ENCODE measurements at regions not wholly inside any gene's neighbourhood (a gene's known extent, or its start where the extent isn't known, plus 50 kb on each side); places are given as distances from the start of the nearest gene placed in this dataset.

DNA sequence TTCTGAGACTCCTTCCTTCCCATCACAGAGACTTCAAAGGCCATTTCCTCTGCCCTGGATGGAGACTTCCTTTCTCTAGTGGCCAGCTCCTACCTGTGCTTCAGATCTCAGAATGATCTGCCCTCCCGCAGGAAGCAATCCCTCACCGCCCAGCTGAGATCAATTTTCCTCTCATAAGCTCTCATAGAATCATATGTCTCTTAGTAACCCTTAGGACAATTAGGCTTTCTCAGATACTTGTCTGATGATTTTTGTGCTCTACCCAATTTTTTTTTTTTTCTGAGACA lies 212.6 kb upstream of the PRSS58 start:
- H3K4me3 ChIP-seq (ENCODE audit: insufficient read depth, low read depth, low read length): no peak overlapping the region
- H4K5ac ChIP-seq (ENCODE audit: low read depth, low read length): no peak overlapping the region
- H3K4me1 ChIP-seq (ENCODE audit: control insufficient read depth, insufficient read depth, low read length): peaks cover 2% of the 10 kb centered on the region; the same call in 1 of the 2 replicates
- no peak overlapping the region for H2BK120ac ChIP-seq (ENCODE audit: low read depth, low read length)
- no peak overlapping the region for H3K14ac ChIP-seq (replicated peaks; ENCODE audit: low read depth, low read length)
- H2AFZ ChIP-seq (replicated peaks; ENCODE audit: low read length, poor library complexity): no peak overlapping the region
- H2BK15ac ChIP-seq (ENCODE audit: low read depth, low read length): no peak overlapping the region
- BruUV-seq (replicated peaks): no TSS peak
- DNase-seq (no peak), ATAC-seq (ENCODE audit: low read depth) (no peak)
- H2AK5ac ChIP-seq (ENCODE audit: low read depth, low read length): no peak overlapping the region
- no peaks in the 10 kb centered on the region for H3K36me3 ChIP-seq (ENCODE audit: control insufficient read depth, insufficient read depth, low read length)
- H3K18ac ChIP-seq (ENCODE audit: low read depth, low read length): no peak overlapping the region
- no peak overlapping the region for H3K9ac ChIP-seq (ENCODE audit: low read depth, low read length)
- ChIA-PET POLR2A (ENCODE audit: unreplicated experiment) (no interaction called here), CTCF (no interaction called here)
- H2BK20ac ChIP-seq (ENCODE audit: low read depth, low read length): no peak overlapping the region
- H3K4me2 ChIP-seq (ENCODE audit: low read depth, low read length): no peak overlapping the region
- no peaks in the 10 kb centered on the region for H3K9me3 ChIP-seq (ENCODE audit: control insufficient read depth, insufficient read depth, low read length)
- TF ChIP-seq FOS (IDR thresholded peaks at IDR 0.05; ENCODE audit: low read depth, low read length) (no peak), MXI1 (IDR thresholded peaks at IDR 0.05; ENCODE audit: borderline replicate concordance, low read depth, low read length) (no peak), RAD21 (IDR thresholded peaks at IDR 0.05; ENCODE audit: low read length) (no peak), RFX5 (IDR thresholded peaks at IDR 0.05; ENCODE audit: low read depth, low read length) (no peak), BHLHE40 (IDR thresholded peaks at IDR 0.05; ENCODE audit: low read depth, low read length) (no peak)
- TF ChIP-seq, protein P1, sequence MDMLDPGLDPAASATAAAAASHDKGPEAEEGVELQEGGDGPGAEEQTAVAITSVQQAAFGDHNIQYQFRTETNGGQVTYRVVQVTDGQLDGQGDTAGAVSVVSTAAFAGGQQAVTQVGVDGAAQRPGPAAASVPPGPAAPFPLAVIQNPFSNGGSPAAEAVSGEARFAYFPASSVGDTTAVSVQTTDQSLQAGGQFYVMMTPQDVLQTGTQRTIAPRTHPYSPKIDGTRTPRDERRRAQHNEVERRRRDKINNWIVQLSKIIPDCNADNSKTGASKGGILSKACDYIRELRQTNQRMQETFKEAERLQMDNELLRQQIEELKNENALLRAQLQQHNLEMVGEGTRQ (IDR thresholded peaks at IDR 0.05; ENCODE audit: low read depth, low read length): no peak
- TF ChIP-seq, protein P2, sequence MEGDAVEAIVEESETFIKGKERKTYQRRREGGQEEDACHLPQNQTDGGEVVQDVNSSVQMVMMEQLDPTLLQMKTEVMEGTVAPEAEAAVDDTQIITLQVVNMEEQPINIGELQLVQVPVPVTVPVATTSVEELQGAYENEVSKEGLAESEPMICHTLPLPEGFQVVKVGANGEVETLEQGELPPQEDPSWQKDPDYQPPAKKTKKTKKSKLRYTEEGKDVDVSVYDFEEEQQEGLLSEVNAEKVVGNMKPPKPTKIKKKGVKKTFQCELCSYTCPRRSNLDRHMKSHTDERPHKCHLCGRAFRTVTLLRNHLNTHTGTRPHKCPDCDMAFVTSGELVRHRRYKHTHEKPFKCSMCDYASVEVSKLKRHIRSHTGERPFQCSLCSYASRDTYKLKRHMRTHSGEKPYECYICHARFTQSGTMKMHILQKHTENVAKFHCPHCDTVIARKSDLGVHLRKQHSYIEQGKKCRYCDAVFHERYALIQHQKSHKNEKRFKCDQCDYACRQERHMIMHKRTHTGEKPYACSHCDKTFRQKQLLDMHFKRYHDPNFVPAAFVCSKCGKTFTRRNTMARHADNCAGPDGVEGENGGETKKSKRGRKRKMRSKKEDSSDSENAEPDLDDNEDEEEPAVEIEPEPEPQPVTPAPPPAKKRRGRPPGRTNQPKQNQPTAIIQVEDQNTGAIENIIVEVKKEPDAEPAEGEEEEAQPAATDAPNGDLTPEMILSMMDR (conservative IDR thresholded peaks at IDR 0.05; ENCODE audit: low read depth, low read length): no peak
- dilution Hi-C loops (cut with HindIII; ENCODE audit: low sequenced_read_pairs, unreplicated experiment): no loop called here
- no peak overlapping the region for H2BK5ac ChIP-seq (ENCODE audit: low read depth, low read length, poor library complexity, severe bottlenecking)
- in situ Hi-C loops (cut with MboI; ENCODE audit: low sequenced_read_pairs): no loop called here
- peaks cover 7% of the 10 kb centered on the region; the same call in 1 of the 2 replicates for H3K9me1 ChIP-seq (ENCODE audit: insufficient read depth, low read length)
- H2AK9ac ChIP-seq (replicated peaks; ENCODE audit: low read depth, low read length, poor library complexity): no peak overlapping the region
- H4K8ac ChIP-seq (ENCODE audit: low read depth in 2 of 2, low read length in 2 of 2): no peak overlapping the region
- H3K4ac ChIP-seq (ENCODE audit: low read depth, low read length): no peak overlapping the region
- intact Hi-C loops (cut with micrococcal nuclease): no loop called here
- H4K91ac ChIP-seq (ENCODE audit: insufficient read depth, low read depth, low read length): no peak overlapping the region
- WGBS, 2 experiments (ENCODE audit: extremely low coverage in 2 of 2, insufficient read length in 1 of 2): 94% methylated on average over 2 of the region's 2 CpGs; no CpG with 5 or more reads in 1 of the 2 experiments
- H4K20me1 ChIP-seq (ENCODE audit: insufficient read depth, low read length): no peaks in the 10 kb centered on the region
- no peaks in the 10 kb centered on the region for H3K79me1 ChIP-seq (ENCODE audit: low read depth in 1 of 2, low read length in 2 of 2)
- no peak overlapping the region for H3K56ac ChIP-seq (ENCODE audit: extremely low read depth, insufficient read depth, low read length)
- no peak overlapping the region for H3K23ac ChIP-seq (ENCODE audit: low read depth, low read length)
- no peak overlapping the region for H3K27ac ChIP-seq (ENCODE audit: insufficient read depth, low read length)
- H3K27me3 ChIP-seq (ENCODE audit: control insufficient read depth, insufficient read depth, low read length): no peaks in the 10 kb centered on the region
